GM12891 (cell line): ENCODE measurements at regions not wholly inside any gene's neighbourhood (a gene's known extent, or its start where the extent isn't known, plus 50 kb on each side); places are given as distances from the start of the nearest gene placed in this dataset.
"Not testable (repeated sequence)": the region's sequence is repeated elsewhere in the genome, so short reads cannot be mapped to it uniquely, and the experiment has no call there.

ENCODE experiments used
- DNase-seq: peaks from one replicate; pipeline ENCODE4 v3.0.0; 2011; ENCODE audit warnings: low spot score; ENCODE audit not compliant: insufficient read length
- FAIRE-seq: peaks from 2 replicates; lab custom pipeline; 2011; peaks lifted over from hg19 to GRCh38; lab: Jason Lieb, UNC
- PAX5 ChIP-seq: IDR thresholded peaks from 2 replicates; pipeline ENCODE4 v1.6.1; 2011; ENCODE audit warnings: low read length, moderate library complexity, mild to moderate bottlenecking; ENCODE audit not compliant: insufficient read depth, severe bottlenecking
- POLR2A ChIP-seq: IDR thresholded peaks from 2 replicates; pipeline ENCODE4 v1.6.1; 2011; ENCODE audit warnings: low read depth, low read length, control low read depth
- POLR2AphosphoS5 ChIP-seq: IDR thresholded peaks from 2 replicates; pipeline ENCODE4 v1.6.1; 2011; ENCODE audit warnings: low read depth, low read length, control low read depth
- POU2F2 ChIP-seq: IDR thresholded peaks from 2 replicates; pipeline ENCODE4 v1.6.1; 2011; ENCODE audit warnings: low read depth, mild to moderate bottlenecking, control low read depth, low read length, moderate library complexity
- SPI1 ChIP-seq: IDR thresholded peaks from 2 replicates; pipeline ENCODE4 v1.6.1; 2011; ENCODE audit warnings: low read depth, low read length, control low read depth
- TAF1 ChIP-seq: IDR thresholded peaks from 2 replicates; pipeline ENCODE4 v1.6.1; 2011; ENCODE audit warnings: low read depth, low read length, control low read depth

- peak; percentile 75 for FAIRE-seq
- peak; percentile 31 for DNase-seq
- TF ChIP-seq SPI1 (peak; percentile 60; the same call in 1 of the 2 replicates), PAX5 (no peak)
Observed at GRCh38 chr12:116687888-116688287, 50.0 kb downstream of the SPRING1 start.

- FAIRE-seq (no peak), DNase-seq (no peak)
- no peak for TF ChIP-seq PAX5
- peak; percentile 57 for TF ChIP-seq SPI1
Observed at GRCh38 chr12:116684891-116685290, 53.0 kb downstream of the SPRING1 start.

- no peak for TF ChIP-seq TAF1
- TF ChIP-seq POU2F2 = no peak
- peak; percentile 74 for TF ChIP-seq SPI1
- DNase-seq = no peak
- FAIRE-seq = peak; percentile 48
Observed at GRCh38 chr12:116677202-116677661, 60.6 kb downstream of the SPRING1 start.

- no peak for TF ChIP-seq TAF1
- no peak for TF ChIP-seq SPI1
- no peak for TF ChIP-seq POLR2A
- TF ChIP-seq POU2F2 = no peak
- no peak for TF ChIP-seq PAX5
- DNase-seq (no peak), FAIRE-seq (no peak)
Observed at GRCh38 chr12:116675339-116676107, 62.3 kb downstream of the SPRING1 start.

- no peak for TF ChIP-seq TAF1
- TF ChIP-seq PAX5 = no peak
- no peak for TF ChIP-seq SPI1
- no peak for TF ChIP-seq POLR2A
- no peak for TF ChIP-seq POLR2AphosphoS5
- no peak for TF ChIP-seq POU2F2
- FAIRE-seq (no peak), DNase-seq (no peak)
Observed at GRCh38 chr12:116674643-116675183, 63.2 kb downstream of the SPRING1 start.

- DNase-seq (no peak), FAIRE-seq (no peak)
- TF ChIP-seq SPI1 (no peak), POU2F2 (0 out of 2 replicates have a peak, but pooled peaks have one; percentile 17)
Observed at GRCh38 chr12:116673681-116674111, 64.2 kb downstream of the SPRING1 start.

- DNase-seq (no peak), FAIRE-seq (peak; percentile 83)
- TF ChIP-seq POU2F2 (no peak), PAX5 (no peak), POLR2A (no peak), SPI1 (no peak), TAF1 (no peak), POLR2AphosphoS5 (no peak)
Observed at GRCh38 chr12:116672842-116673516, 64.9 kb downstream of the SPRING1 start.

GRCh38 chr12:116672010-116672409 lies 65.9 kb downstream of the SPRING1 start:
- no peak for DNase-seq
- no peak for FAIRE-seq
- TF ChIP-seq PAX5 = no peak
- TF ChIP-seq POLR2AphosphoS5 = no peak
- no peak for TF ChIP-seq POLR2A
- no peak for TF ChIP-seq TAF1
- no peak for TF ChIP-seq SPI1
- no peak for TF ChIP-seq POU2F2

- no peak for TF ChIP-seq POLR2A
- no peak for TF ChIP-seq TAF1
- no peak for TF ChIP-seq POU2F2
- no peak for TF ChIP-seq POLR2AphosphoS5
- no peak for TF ChIP-seq PAX5
- no peak for TF ChIP-seq SPI1
- FAIRE-seq = no peak
Observed at GRCh38 chr12:116670859-116671258, 67.0 kb downstream of the SPRING1 start.

GRCh38 chr12:116667752-116668151 lies 70.1 kb downstream of the SPRING1 start:
- TF ChIP-seq SPI1 (no peak), POLR2AphosphoS5 (no peak), PAX5 (no peak), TAF1 (no peak), POU2F2 (no peak), POLR2A (no peak)
- FAIRE-seq (no peak), DNase-seq (no peak)

More at GRCh38 chr12:116670859-116671258, 67.0 kb downstream of the SPRING1 start:
- DNase-seq = no peak

- not testable (repeated sequence) for DNase-seq
Observed at GRCh38 chr12:116666829-116667228, 71.0 kb downstream of the SPRING1 start.

More at GRCh38 chr12:116666829-116667228, 71.0 kb downstream of the SPRING1 start:
- not testable (repeated sequence) for FAIRE-seq
